ENCODE measurements at regions not wholly inside any gene's neighbourhood (a gene's known extent, or its start where the extent isn't known, plus 50 kb on each side); places are given as distances from the start of the nearest gene placed in this dataset.

- TF ChIP-seq CTCF (conservative IDR thresholded peaks at IDR 0.05; ENCODE audit: low read depth, low read length): no peak
- no peak overlapping the region for H3K4me3 ChIP-seq (ENCODE audit: low read depth, low read length)
- DNase-seq (ENCODE audit: low read depth): no peak
Observed at GRCh38 chr2:65664931-65665330, 232.5 kb upstream of the SPRED2 start.

GRCh38 chr2:65663831-65664407, 231.5 kb upstream of the SPRED2 start:
- H3K4me3 ChIP-seq (ENCODE audit: low read depth, low read length): no peak overlapping the region
- no peak for TF ChIP-seq CTCF (conservative IDR thresholded peaks at IDR 0.05; ENCODE audit: low read depth, low read length)
- DNase-seq (ENCODE audit: low read depth): no peak

- no peak for TF ChIP-seq CTCF (conservative IDR thresholded peaks at IDR 0.05; ENCODE audit: low read depth, low read length)
- DNase-seq (ENCODE audit: low read depth): peak; percentile 67
- no peak overlapping the region for H3K4me3 ChIP-seq (ENCODE audit: low read depth, low read length)
Observed at GRCh38 chr2:65662654-65663432, 230.4 kb upstream of the SPRED2 start.

GRCh38 chr2:65661980-65662653, 229.7 kb upstream of the SPRED2 start:
- TF ChIP-seq CTCF (conservative IDR thresholded peaks at IDR 0.05; ENCODE audit: low read depth, low read length): no peak
- H3K4me3 ChIP-seq (ENCODE audit: low read depth, low read length): no peak overlapping the region
- peak; percentile 11 for DNase-seq (ENCODE audit: low read depth)

- peak; percentile 56 for DNase-seq (ENCODE audit: low read depth)
- peak overlapping the region; percentile 37 for H3K4me3 ChIP-seq (ENCODE audit: low read depth, low read length)
- TF ChIP-seq CTCF (conservative IDR thresholded peaks at IDR 0.05; ENCODE audit: low read depth, low read length): no peak
Observed at GRCh38 chr2:65660340-65660739, 227.9 kb upstream of the SPRED2 start.

GRCh38 chr2:65658881-65659280, 226.5 kb upstream of the SPRED2 start:
- DNase-seq (ENCODE audit: low read depth): peak; percentile 66
- no peak overlapping the region for H3K4me3 ChIP-seq (ENCODE audit: low read depth, low read length)
- TF ChIP-seq CTCF (conservative IDR thresholded peaks at IDR 0.05; ENCODE audit: low read depth, low read length): no peak

All from choroid plexus epithelial cell (primary cell).